K562 (cell line): ENCODE measurements at regions not wholly inside any gene's neighbourhood (a gene's known extent, or its start where the extent isn't known, plus 50 kb on each side); places are given as distances from the start of the nearest gene placed in this dataset.

Source experiments
- ATAC-seq: fragments of 200-7000 bp; cut with Tn5 transposase; 3 replicates; pipeline ENCODE4 v1.9.1; 2020; ENCODE audit warnings: moderate library complexity
- BruUV-seq: library from RNA; stranded (reverse); fragments of 400-500 nt; replicated peaks from 2 replicates; lab custom pipeline; 2021; lab: Mats Ljungman, UMichigan
- CTCF ChIA-PET: fragments of 300-600 bp; formaldehyde crosslinking; extraction: SDS; loops from one replicate; lab custom pipeline; 2021; ENCODE audit warnings: low intra/inter-chr PET ratio; lab: Yijun Ruan, JAX
- POLR2A ChIA-PET: fragments of 300-600, 350-650 bp; sonication (Branson Sonifier 250); formaldehyde crosslinking; extraction: SDS; loops from one replicate; lab custom pipeline; 2021; ENCODE audit warnings: antibody characterized with exemption, inconsistent platforms; lab: Yijun Ruan, JAX
- DNase-seq, 4 experiments: peaks; one replicate each; pipeline versions ENCODE4 v3.0.0 to v3.0.0-alpha.2; 2011 to 2018; ENCODE audit warnings: low spot score in 3 of 4, mixed read lengths in 3 of 4; ENCODE audit errors: extremely low read depth in 1 of 4
- FAIRE-seq: peaks from 2 replicates; lab custom pipeline; 2011; peaks lifted over from hg19 to GRCh38; lab: Jason Lieb, UNC
- H2AFZ ChIP-seq: 2 replicates; pipeline ENCODE4 v1.6.0; 2011; ENCODE audit warnings: low read depth, low read length, control low read depth, inconsistent platforms
- H3K27ac ChIP-seq: fragments of 200-600 bp; 3 replicates; pipeline ENCODE4 v1.8.0; 2011; ENCODE audit warnings: low read depth, mild to moderate bottlenecking, control low read depth, inconsistent platforms, low read length, moderate library complexity, mixed read lengths; ENCODE audit errors: extremely low read depth
- H3K27me3 ChIP-seq, 2 experiments: fragments of 300-600 bp in 1 of 2; 2 replicates in 1 of 2; 3 replicates in 1 of 2; pipeline versions ENCODE4 v1.6.0 to v1.8.0; 2011; ENCODE audit warnings: inconsistent platforms in 2 of 2, low read length in 2 of 2, mild to moderate bottlenecking in 1 of 2, mixed read lengths in 1 of 2, moderate library complexity in 1 of 2; ENCODE audit not compliant: control insufficient read depth in 2 of 2, insufficient read depth in 2 of 2
- H3K36me3 ChIP-seq: fragments of 300-600 bp; 3 replicates; pipeline ENCODE4 v1.8.0; 2011; ENCODE audit warnings: mild to moderate bottlenecking, low read length, inconsistent platforms; ENCODE audit not compliant: control insufficient read depth, insufficient read depth
- H3K4me1 ChIP-seq, 2 experiments: fragments of 200-600 bp in 1 of 2; replicated peaks in 1 of 2; 2 replicates in 1 of 2; 3 replicates in 1 of 2; pipeline versions ENCODE4 v1.5.1 to v1.8.0; 2011; ENCODE audit warnings: inconsistent platforms in 2 of 2, low read length in 2 of 2, mild to moderate bottlenecking in 1 of 2, mixed read lengths in 1 of 2, moderate library complexity in 1 of 2; ENCODE audit not compliant: control insufficient read depth in 2 of 2, insufficient read depth in 2 of 2
- H3K4me2 ChIP-seq: 2 replicates; pipeline ENCODE4 v1.6.1; 2011; ENCODE audit warnings: low read length, control low read depth, inconsistent platforms, mixed read lengths; ENCODE audit not compliant: insufficient read depth
- H3K4me3 ChIP-seq: fragments of 200-600 bp; sonication (generic), shearing (Covaris generic); 2 replicates; pipeline ENCODE4 v1.5.1; 2016; ENCODE audit warnings: control low read depth, inconsistent platforms
- H3K79me2 ChIP-seq: fragments of 200-600 bp; 3 replicates; pipeline ENCODE4 v1.8.0; 2011; ENCODE audit warnings: low read length, inconsistent platforms; ENCODE audit not compliant: control insufficient read depth, insufficient read depth
- H3K9ac ChIP-seq, 2 experiments: 2 replicates each; pipeline versions ENCODE4 v1.6.0 to v1.6.1; 2011; ENCODE audit warnings: low read depth in 2 of 2, low read length in 2 of 2, control low read depth in 1 of 2, inconsistent platforms in 1 of 2, mild to moderate bottlenecking in 1 of 2, mixed read lengths in 1 of 2; ENCODE audit not compliant: insufficient read depth in 1 of 2
- H3K9me1 ChIP-seq: one replicate; pipeline ENCODE4 v1.6.0; 2011; ENCODE audit warnings: inconsistent platforms, mild to moderate bottlenecking, low read length, moderate library complexity; ENCODE audit not compliant: control insufficient read depth, insufficient read depth
- H3K9me3 ChIP-seq: replicated peaks from 2 replicates; pipeline ENCODE4 v1.5.1; 2011; ENCODE audit warnings: low read depth, low read length, inconsistent platforms; ENCODE audit not compliant: control insufficient read depth, insufficient read depth
- H4K20me1 ChIP-seq: replicated peaks from 2 replicates; pipeline ENCODE4 v1.6.1; 2011; ENCODE audit warnings: low read length, inconsistent platforms, mixed read lengths; ENCODE audit not compliant: control insufficient read depth, insufficient read depth
- ARNT ChIP-seq, 2 experiments: fragments of 450-650 bp; IDR thresholded peaks; 2 replicates each; pipeline ENCODE4 v1.6.1; 2016; ENCODE audit warnings: mild to moderate bottlenecking in 1 of 2
- BRD4 ChIP-seq: fragments of 200-600 bp; sonication (generic); IDR thresholded peaks from 2 replicates; pipeline ENCODE4 v1.6.1; 2017; ENCODE audit warnings: inconsistent platforms
- GABPB2 ChIP-seq: fragments of 250-450 bp; sonication (Bioruptor Pico); conservative IDR thresholded peaks from 2 replicates; pipeline ENCODE4 v1.5.1; 2021; ENCODE audit warnings: mild to moderate bottlenecking
- HOMEZ ChIP-seq: fragments of 250-450 bp; sonication (Bioruptor Pico); IDR thresholded peaks from 2 replicates; pipeline ENCODE4 v1.4.0; 2020; ENCODE audit warnings: mild to moderate bottlenecking, moderate library complexity
- MIER1 ChIP-seq: fragments of 450-650 bp; IDR thresholded peaks from 2 replicates; pipeline ENCODE4 v1.6.1; 2016; ENCODE audit warnings: antibody characterized with exemption, mild to moderate bottlenecking, low read depth
- SMC3 ChIP-seq: conservative IDR thresholded peaks from 2 replicates; pipeline ENCODE4 v1.6.1; 2011; ENCODE audit warnings: low read depth, low read length, improper control_type of control experiment; ENCODE audit not compliant: insufficient read depth
- TOE1 ChIP-seq, 2 experiments: fragments of 450-650 bp in 1 of 2; sonication (generic) in 1 of 2; formaldehyde crosslinking in 1 of 2; IDR thresholded peaks; 2 replicates each; pipeline versions ENCODE4 v1.7.1 to v1.8.0; 2016 to 2022; ENCODE audit warnings: borderline replicate concordance in 2 of 2, mild to moderate bottlenecking in 2 of 2, antibody characterized with exemption in 1 of 2, inconsistent platforms in 1 of 2, low read depth in 1 of 2, missing genetic modification reagents in 1 of 2, moderate library complexity in 1 of 2
- ZNF76 ChIP-seq: fragments of 250-450 bp; sonication (Bioruptor Pico); IDR thresholded peaks from 2 replicates; pipeline ENCODE4 v1.4.0; 2020; ENCODE audit warnings: mild to moderate bottlenecking, moderate library complexity, borderline replicate concordance
- ZZZ3 ChIP-seq: fragments of 450-650 bp; IDR thresholded peaks from 2 replicates; pipeline ENCODE4 v1.6.1; 2016; ENCODE audit warnings: antibody characterized with exemption, mild to moderate bottlenecking, moderate library complexity
- WGBS: fragments of 100-300 bp; shearing (Covaris generic); methylation state at CpG from one replicate; pipeline ENCODE4 v1.1.6; 2016; ENCODE audit warnings: low coverage, mixed read lengths; ENCODE audit not compliant: insufficient coverage; ENCODE audit errors: missing lambda C conversion rate; 5-methylcytosine and 5-hydroxymethylcytosine counted together
- in situ Hi-C: fragments of 300-500 bp; cut with MboI; formaldehyde crosslinking; loops from 4 replicates; pipeline ENCODE4 v1.15.0; 2018; ENCODE audit warnings: inconsistent platforms, mixed read lengths
- intact Hi-C: fragments of 100-400 bp; cut with micrococcal nuclease; formaldehyde crosslinking; loops from 2 replicates; pipeline ENCODE4 v1.14.2; 2022
- TF ChIP-seq, protein P1 (sequence below): sonication (generic); formaldehyde crosslinking; IDR thresholded peaks from 2 replicates; pipeline ENCODE4 v1.8.1; 2023; ENCODE audit warnings: mild to moderate bottlenecking, missing genetic modification reagents
- TF ChIP-seq, protein P2 (sequence below): fragments of 200-800 bp; sonication (Bioruptor generic); IDR thresholded peaks from 2 replicates; pipeline ENCODE4 v1.6.1; 2016; ENCODE audit warnings: missing genetic modification characterization, missing compliant biosample characterization

DNA sequence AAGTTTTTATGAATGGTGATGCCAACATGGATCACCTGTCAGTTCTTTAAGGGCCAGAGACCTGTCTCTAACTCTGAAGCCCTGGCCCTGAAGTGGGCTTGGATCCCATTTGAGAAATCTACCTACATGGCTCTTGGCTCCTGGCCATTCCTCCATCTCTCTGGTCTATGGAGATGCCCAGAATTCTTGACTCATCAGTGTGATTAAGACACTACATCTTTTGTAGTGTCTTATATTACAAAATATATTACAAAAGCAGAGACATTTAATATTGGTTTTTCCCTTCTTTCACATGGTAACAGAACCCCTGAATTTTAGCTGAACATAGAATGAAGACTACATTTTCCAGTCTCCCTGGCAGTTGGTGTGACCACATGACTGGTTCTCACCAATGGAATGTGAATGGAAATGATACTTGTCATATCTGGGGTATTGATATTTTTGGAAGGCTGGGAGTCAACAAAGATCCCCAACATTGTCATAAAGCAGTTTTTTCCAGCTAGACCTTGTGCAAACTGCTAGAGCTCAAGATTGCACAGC lies 198.3 kb downstream of the SREK1 start (continued):
- TF ChIP-seq HOMEZ, result no peak
- TF ChIP-seq ZNF76 (CRISPR knock-in tag), result no peak
- no peak for TF ChIP-seq BRD4
- TF ChIP-seq MIER1, result no peak

- in situ Hi-C loops, result no loop called here
- Histone ChIP-seq H3K4me3 (no peak overlapping the region), H2AFZ (no peak overlapping the region), H3K79me2 (no peaks in the 10 kb centered on the region), H3K4me2 (no peak overlapping the region), H3K9ac (no peak overlapping the region), H3K36me3 (no peaks in the 10 kb centered on the region), H3K4me1 (no peaks in the 10 kb centered on the region), H3K9me1 (no peaks in the 10 kb centered on the region), H4K20me1 (no peaks in the 10 kb centered on the region), H3K27ac (no peak overlapping the region), H3K9me3 (no peaks in the 10 kb centered on the region), H3K27me3 (peaks cover 0 to 6% of the 10 kb centered on the region in 2 experiments; a peak in 1 of 5 replicates)
- POLR2A ChIA-PET, result no interaction called here
- WGBS, result 0% methylated on average over 5 of the region's 5 CpGs
- CTCF ChIA-PET, result no interaction called here
- BruUV-seq, result no TSS peak
- intact Hi-C loops, result no loop called here
- FAIRE-seq, result no peak
- ATAC-seq, result no peak
- no peak for DNase-seq
- TF ChIP-seq SMC3 (no peak), ARNT (IDR thresholded peaks at IDR 0.05) (no peak), TOE1 (IDR thresholded peaks at IDR 0.05; ENCODE audit: borderline replicate concordance) (no peak), TOE1 (CRISPR knock-in tag; IDR thresholded peaks at IDR 0.05; ENCODE audit: borderline replicate concordance, low read depth) (no peak), ZZZ3 (no peak), GABPB2 (no peak)
- TF ChIP-seq, protein P1, sequence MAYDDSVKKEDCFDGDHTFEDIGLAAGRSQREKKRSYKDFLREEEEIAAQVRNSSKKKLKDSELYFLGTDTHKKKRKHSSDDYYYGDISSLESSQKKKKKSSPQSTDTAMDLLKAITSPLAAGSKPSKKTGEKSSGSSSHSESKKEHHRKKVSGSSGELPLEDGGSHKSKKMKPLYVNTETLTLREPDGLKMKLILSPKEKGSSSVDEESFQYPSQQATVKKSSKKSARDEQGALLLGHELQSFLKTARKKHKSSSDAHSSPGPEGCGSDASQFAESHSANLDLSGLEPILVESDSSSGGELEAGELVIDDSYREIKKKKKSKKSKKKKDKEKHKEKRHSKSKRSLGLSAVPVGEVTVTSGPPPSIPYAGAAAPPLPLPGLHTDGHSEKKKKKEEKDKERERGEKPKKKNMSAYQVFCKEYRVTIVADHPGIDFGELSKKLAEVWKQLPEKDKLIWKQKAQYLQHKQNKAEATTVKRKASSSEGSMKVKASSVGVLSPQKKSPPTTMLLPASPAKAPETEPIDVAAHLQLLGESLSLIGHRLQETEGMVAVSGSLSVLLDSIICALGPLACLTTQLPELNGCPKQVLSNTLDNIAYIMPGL (CRISPR knock-in tag), result no peak
- TF ChIP-seq, protein P2, sequence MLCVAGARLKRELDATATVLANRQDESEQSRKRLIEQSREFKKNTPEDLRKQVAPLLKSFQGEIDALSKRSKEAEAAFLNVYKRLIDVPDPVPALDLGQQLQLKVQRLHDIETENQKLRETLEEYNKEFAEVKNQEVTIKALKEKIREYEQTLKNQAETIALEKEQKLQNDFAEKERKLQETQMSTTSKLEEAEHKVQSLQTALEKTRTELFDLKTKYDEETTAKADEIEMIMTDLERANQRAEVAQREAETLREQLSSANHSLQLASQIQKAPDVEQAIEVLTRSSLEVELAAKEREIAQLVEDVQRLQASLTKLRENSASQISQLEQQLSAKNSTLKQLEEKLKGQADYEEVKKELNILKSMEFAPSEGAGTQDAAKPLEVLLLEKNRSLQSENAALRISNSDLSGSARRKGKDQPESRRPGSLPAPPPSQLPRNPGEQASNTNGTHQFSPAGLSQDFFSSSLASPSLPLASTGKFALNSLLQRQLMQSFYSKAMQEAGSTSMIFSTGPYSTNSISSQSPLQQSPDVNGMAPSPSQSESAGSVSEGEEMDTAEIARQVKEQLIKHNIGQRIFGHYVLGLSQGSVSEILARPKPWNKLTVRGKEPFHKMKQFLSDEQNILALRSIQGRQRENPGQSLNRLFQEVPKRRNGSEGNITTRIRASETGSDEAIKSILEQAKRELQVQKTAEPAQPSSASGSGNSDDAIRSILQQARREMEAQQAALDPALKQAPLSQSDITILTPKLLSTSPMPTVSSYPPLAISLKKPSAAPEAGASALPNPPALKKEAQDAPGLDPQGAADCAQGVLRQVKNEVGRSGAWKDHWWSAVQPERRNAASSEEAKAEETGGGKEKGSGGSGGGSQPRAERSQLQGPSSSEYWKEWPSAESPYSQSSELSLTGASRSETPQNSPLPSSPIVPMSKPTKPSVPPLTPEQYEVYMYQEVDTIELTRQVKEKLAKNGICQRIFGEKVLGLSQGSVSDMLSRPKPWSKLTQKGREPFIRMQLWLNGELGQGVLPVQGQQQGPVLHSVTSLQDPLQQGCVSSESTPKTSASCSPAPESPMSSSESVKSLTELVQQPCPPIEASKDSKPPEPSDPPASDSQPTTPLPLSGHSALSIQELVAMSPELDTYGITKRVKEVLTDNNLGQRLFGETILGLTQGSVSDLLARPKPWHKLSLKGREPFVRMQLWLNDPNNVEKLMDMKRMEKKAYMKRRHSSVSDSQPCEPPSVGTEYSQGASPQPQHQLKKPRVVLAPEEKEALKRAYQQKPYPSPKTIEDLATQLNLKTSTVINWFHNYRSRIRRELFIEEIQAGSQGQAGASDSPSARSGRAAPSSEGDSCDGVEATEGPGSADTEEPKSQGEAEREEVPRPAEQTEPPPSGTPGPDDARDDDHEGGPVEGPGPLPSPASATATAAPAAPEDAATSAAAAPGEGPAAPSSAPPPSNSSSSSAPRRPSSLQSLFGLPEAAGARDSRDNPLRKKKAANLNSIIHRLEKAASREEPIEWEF (CRISPR knock-in tag), result no peak
These were observed 199.4 kb downstream of the SREK1 start for GRCh38 chr5:66343370-66344071.
